ENCODE measurements at regions not wholly inside any gene's neighbourhood (a gene's known extent, or its start where the extent isn't known, plus 50 kb on each side); places are given as distances from the start of the nearest gene placed in this dataset.

GRCh38 chr10:88131511-88132139 is 268.2 kb downstream of the PTEN start:
- no peak for DNase-seq

GRCh38 chr10:88136712-88137111 is 273.3 kb downstream of the PTEN start:
- DNase-seq = peak; percentile 36

DNA sequence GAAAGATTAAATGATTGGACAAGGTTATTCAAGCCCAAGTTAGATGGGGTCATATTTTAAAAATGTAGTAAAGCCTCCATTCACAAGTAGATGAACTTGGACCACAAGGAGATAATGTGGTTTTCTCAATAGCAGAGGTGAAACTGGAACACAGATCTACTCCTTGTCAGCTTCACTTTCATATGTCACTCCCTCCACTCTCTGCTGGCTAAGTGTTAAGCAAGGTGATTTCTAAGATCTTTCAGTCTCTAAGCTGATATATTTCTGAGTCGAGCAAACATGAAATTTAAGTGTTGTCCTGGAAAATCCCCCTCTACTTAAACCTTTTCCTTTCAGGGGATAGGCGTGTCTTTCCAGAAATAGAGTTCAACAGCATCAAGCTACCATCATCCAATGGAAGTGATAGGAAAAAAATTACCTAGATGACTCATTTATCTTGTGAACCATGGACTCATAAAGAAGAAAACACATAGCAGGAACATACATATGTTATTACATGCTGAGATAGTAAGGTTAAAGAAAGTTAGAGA is 275.0 kb downstream of the PTEN start:
- DNase-seq = no peak

DNA sequence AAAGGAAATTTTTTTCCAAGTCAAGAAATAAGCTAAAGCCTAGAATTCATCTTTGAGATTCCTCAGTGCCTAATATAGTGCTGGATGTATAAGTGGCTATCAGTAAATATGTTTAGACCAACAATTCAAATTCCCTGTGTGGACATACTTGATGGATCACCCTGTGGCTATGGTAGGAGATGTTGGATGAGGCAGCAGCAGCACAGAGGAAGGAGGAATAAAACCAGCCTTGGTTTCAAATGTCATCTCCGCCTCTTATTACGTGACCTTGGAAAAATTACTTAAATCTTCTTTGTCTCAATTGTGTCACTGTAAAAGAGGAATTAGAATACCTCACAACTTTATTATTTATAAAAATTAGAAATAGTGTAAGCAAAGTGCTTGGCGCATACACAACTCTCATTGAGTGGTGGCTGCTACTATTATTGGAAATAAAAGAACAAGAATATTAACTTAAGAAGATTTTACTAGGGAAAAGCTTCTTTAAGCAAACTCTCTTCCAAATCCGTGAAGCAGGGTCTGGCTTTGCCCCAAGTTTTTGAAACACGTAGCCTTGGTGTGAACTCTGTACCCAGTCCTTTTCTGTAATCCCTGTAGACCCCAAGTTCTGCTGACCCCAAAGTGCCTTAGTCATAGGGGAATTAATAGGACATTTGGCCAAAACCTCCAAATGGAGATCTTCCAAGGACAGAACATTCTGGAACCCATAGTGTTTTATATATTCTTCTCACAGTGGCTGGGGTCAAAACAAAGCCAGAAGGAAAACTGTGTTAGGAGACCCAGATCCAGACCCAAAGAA is 283.8 kb downstream of the PTEN start:
- DNase-seq = no peak

GRCh38 chr10:88149906-88150305 is 286.5 kb downstream of the PTEN start:
- DNase-seq = no peak

GRCh38 chr10:88150339-88150738 is 286.9 kb downstream of the PTEN start:
- DNase-seq = peak; percentile 30

DNA sequence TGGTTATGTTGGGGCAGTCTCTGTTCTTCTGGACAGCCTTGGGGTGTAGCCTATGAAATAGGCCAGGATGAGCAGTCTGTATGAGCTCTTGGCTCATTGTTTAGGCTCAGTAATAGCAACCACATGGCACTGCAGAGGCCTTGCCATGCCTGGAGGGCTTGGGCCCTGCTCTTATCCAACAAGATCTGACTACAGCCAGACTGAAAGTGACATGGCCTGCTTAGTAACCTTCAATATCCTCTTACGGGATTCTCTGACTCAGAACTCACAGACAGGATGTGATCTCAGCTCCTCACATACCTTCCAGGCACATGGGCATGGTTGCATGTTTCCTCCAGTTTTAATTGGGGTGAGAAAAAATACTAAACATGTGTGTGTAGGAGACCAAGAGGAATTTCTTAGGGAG is 289.3 kb downstream of the PTEN start:
- DNase-seq = peak; percentile 77

DNA sequence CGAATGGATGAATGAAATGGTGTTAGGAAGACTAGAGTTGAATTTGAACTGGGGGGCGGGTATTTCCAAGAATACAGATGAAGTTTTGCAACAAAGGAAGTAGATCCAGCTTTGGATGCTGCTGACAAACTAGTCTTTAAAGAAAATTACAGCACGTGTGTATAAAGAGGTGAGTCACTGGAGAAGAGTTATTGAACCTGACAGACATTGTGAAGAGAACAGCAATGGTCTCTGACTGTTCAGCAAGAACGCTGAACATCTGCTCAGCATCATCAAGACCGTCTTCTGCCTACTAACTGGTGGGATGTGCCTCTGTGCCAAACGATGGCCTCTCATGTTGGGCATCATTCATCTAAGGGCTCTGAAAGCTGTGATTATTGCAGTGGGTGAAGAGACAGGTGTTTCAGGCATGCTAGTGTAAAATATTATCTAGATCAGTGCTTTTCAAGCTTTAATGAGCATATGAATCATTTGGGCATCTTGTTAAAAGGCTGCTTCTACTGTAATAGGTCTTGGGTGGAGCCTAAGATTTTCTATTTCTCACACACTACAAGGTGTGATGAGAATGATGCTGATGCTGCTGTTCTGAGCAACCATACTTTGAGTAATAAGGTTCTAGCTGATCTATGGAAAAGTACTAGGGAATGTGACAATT is 291.3 kb downstream of the PTEN start:
- peak; percentile 29 for DNase-seq

GRCh38 chr10:88156341-88156740 is 292.9 kb downstream of the PTEN start:
- no peak for DNase-seq

DNA sequence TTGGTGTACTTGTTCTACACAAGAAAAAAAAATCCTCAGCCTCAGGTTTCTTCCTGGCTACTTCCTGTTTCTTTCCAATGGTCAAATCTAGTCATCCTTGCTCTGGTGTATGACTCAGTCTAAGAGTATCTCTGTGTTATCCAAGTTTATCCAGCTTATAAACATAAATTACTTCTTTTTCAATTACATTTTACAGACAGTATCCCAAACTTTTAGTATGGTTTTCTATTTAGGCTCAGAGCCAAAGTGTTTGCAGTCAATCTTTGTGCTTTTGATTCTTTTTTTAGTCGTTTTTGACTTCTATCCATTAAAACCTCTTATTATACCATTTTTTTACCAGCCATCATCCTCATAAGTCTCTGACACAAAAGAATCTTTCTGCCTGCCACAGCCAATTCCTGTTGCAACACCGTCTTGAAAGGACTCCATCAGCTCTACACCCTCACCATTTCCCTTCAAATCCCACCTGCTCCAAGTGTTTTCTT is 294.6 kb downstream of the PTEN start:
- DNase-seq = peak; percentile 18

DNA sequence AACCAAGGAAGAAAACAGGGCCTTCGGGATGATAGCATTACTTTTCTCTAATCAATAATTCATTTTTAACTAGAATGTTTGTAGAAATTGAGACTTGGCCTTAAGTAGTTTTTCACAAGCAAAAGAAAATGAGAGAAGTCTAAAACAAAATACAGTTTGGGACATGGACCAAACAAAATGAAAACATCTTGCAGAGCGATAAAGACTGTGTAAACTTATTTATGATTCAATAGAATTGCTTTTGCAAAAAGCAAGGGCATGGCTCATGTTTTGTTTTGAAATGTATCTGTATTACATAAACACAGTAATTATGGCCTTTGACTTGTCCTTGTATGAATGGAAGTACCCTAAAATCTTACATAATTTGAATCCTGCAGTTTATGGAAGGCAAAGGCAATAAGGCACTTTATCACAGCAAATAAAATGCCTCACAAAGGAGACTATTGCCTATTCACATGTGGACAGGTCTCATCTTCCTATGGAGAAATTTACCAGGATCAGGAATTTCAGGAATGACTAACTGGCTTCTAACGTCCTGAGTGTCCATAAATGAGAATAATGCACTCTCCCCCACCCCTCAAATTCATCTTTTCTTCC is 295.2 kb downstream of the PTEN start:
- no peak for DNase-seq

- no peak for DNase-seq
These were observed 295.9 kb downstream of the PTEN start for GRCh38 chr10:88159127-88159829.

DNA sequence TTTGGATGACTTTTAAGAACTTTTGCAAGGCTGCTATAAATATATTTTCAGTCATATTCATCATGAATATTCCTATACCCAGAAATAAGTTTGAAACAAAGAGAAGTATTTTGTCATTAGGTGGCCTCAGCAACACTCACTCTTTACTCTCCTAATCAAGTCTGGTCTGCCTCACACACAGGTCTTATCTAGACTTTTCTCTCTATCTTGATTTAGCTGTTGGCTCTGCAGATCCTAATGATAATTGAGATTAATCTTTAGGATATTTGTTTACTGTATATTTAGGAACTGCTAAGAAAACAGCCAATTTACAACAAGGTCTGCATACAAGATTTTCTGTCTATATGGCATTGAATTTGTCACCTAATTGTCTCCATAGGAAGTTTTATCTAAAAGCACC is 297.6 kb downstream of the PTEN start:
- no peak for DNase-seq

DNA sequence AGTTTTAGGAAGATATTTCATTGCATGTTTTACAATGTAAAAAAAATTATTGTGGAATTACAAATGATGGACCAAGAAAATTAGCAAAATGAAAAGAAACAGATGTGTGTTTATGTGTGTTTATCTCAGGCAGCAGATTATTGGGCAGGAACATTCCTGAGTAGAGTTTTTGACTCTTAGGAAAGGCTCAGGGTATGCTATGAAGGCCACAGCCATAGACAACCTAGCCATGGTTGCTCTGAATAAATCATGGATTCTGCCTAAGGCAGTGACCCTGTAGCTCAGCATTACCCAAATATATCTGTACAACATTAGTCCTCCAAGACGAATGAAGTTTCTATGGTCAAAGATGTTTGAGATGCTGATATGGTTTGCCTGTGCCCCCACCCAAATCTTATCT is 298.3 kb downstream of the PTEN start:
- no peak for DNase-seq

DNA sequence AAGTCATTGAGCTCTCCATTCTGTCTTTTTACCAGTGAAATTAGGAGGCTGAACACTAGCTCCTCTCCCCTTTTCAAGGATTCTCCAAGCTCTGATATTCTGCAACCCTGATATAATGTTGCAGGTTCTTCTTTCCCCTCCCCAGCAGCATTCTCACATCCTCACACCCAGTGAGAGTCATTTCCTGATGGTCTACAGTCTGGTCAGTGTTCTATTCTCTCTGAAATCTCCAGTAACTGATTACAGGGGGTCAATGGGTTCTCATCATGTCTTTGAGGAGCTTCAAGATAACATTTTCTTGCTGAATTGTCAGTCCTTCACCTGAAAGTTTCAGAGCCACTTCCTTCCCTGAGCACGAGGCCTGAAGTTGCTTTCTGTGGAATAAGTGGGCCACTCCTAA is 299.4 kb downstream of the PTEN start:
- DNase-seq = no peak

DNA sequence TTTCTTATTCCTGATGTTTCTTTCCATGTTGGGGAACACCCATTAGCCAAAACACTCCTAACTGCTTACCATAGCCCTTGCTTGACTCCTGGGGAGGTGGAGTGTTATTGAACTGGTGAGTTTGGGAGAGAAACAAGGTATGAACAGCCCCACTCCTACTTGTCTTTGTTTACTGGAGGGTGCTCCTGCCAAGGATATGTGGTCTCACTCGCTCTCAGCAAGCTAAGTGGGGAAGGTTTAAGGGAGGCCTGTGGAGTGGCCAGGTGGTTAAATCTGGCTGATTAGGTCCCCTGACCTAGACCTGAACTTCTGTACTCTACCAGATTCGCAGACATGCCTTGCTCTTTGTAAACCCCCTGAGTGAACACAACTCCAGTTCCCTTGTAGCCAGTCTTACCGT is 300.1 kb downstream of the PTEN start:
- DNase-seq = no peak

DNA sequence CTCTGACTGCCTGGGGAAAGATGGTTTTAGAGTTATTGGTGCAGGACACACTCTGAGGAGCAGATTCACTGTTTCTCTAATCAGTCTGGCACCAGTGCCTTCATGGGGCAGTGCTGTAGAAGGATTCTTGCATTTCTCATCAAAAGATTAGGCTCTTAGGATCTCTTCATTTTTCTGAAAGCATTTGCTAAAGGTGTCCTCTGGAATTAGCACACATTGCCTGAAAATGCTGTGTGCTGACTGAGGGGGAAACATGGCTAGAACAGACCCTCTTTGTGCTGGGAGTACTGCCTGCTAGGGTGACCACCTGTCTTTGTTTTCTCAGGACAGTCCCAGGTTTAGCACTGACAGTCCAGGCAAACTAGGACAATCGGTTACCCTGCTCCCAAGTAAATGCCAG is 301.0 kb downstream of the PTEN start:
- no peak for DNase-seq

- DNase-seq = no peak
These were observed 302.4 kb downstream of the PTEN start for GRCh38 chr10:88165849-88166271.

GRCh38 chr10:88168171-88169036 is 305.0 kb downstream of the PTEN start:
- DNase-seq = peak; percentile 38

GRCh38 chr10:88169037-88169319 is 305.6 kb downstream of the PTEN start:
- DNase-seq = no peak

DNA sequence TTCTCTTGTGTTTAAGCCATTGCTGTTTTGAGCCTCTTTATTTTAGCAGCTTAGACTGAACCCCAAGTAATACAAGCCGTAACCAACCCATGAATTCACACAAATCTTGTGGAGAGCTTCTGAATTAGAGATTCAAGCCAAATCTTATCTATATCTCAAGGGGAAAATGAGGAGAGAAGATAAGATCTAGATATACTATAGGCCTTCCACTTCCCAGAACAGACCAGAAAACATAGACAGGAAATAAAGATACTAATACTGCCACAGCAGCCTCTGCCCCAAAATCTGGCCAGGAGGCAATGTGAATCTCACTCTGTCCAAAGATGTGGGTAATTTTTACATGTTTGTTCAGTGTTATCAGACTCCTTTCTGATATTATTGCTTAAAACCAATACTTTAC is 307.2 kb downstream of the PTEN start:
- DNase-seq = no peak

DNA sequence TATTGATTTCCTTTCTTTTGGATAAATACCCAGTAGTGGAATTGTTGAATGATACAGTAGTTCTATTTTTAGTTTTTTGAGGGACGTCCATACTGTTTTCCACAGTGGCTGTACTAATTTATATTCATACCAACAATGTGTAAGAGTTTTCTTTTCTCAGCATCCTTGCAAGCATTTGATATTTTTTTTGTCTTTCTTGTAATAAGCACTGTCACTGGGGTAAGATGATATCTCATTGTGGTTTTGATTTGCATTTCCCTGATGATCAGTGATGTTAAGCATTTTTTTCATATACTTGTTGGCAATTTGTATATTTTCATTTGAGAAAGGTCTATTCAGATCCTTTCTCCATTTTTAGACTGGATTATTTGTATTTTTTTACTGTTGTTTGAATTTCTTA is 308.7 kb downstream of the PTEN start:
- DNase-seq = no peak
